Left colon (tissue), 2 donors: ENCODE measurements at regions not wholly inside any gene's neighbourhood (a gene's known extent, or its start where the extent isn't known, plus 50 kb on each side); places are given as distances from the start of the nearest gene placed in this dataset.

Experiments used
- ATAC-seq: fragments of 200-7000 bp; cut with Tn5 transposase; one replicate; pipeline ENCODE4 v1.9.1; 2020; ENCODE audit warnings: mild to moderate bottlenecking, moderate library complexity
- DNase-seq, 2 donors: peaks; one replicate each; pipeline ENCODE4 v3.0.0-alpha.2; 2020
- intact Hi-C, 2 donors: fragments of 100-400 bp; cut with DNase I in 1 of 2; cut with micrococcal nuclease in 1 of 2; formaldehyde crosslinking; loops; one replicate each; pipeline versions ENCODE4 v1.11.2 to v1.14.0; 2022; cut with DNase I, micrococcal nuclease
- donor health status: DM: no; HTN: no; CAD: no.
- donor health status: DM: yes; HTN: yes; CAD: no.

DNA sequence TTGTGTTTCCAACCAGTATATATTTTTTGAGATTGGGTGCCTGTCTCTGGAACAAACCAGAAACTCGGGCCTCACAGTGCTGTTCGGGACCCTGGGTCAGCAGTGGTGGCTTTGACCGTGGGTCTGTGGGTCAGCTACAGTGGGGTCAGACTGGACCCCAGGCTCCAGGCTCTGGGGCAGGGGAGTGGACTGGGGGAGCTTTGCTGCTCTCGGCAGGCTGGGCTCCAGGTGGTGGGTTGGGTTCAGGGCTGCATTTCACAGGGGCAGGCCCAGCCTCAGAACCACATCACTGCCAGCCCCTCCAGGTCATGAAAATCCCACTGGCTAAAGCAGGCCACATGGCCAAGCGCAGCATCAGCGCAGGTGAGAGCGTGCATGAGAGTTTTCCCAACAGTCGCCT lies 1279.3 kb downstream of the BRD1 start:
- no peak for DNase-seq
- intact Hi-C loops = no loop called here
- no peak for ATAC-seq

DNA sequence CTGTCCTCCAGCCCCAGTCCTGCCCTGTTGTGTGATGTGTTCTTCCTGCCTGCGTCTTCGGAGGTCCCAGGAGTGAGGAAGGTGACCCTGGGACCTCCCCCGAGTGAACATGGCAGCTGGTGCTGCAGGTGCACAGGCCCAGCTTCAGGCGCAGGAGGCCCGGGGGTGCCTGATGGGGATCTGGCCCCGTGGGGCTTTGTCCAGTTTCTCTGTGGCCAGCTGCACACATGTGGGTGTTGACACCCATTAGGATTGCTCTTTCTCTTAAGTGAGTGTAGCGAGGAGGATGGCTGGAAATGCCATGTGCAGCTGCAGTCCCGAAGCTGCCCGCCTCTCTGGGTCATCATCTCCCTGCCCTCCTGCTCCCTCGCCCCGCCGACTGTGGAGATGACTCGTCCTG lies 1279.7 kb downstream of the BRD1 start:
- ATAC-seq (no peak), DNase-seq (no peak)
- intact Hi-C loops = no loop called here

DNA sequence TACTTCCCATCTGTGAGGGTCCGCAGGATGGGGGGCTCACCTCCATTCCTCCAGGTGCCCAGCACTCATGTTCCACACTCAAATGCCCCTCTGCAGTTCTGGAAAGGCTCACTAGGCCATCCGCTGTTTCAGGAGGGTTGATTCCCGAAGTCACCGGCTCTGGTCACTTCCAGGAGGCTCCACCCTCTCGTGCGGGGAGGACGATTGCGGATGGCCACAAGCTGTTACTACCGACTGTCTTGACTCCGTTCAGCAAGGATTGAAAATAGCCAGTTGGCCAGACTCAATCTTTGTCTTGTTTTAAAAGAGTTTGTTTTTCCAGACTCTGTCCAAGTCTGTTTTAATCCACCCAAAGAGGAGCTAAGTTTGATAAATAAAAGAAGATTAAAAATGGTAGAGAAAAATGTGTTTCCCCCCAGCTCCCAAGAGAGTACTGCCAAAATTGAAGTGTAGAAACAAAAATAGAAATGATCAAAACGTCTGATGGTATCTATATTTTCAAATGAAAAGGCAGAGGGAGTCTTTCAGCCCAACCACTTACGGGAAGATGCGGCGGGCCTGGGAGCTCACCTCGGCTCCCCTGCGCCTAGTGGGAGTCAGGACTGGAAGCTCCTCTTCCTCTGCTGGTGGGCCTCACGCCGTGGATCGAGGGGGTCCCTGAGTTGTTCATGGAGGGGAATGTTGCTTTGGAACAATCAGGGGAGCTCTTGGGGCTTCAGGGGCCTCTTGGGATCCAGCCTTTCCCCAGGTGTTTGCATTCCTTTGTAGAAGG lies 1280.8 kb downstream of the BRD1 start:
- intact Hi-C loops = no loop called here

DNA sequence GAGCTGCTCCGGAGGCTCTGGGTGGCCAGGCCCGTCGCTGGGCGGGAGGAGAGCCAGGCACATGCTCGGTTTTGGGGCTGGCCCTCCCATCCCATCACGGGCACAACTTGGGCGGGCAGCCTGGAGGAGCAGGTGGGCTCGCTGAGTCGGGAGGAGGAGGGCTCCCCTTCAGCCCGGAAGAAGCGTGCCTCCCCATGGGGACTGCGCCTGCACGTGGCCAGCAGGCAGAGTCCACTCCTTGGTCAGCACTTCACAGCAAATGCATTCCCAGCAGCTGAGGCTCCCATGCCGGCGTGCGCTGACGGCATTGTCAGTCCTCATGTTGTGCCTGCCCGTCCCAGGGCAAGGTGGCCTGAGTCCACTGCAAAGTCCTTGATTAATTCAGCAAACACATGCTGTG lies 1281.7 kb downstream of the BRD1 start:
- intact Hi-C loops = no loop called here
- DNase-seq (no peak), ATAC-seq (no peak)

More for the DNA sequence above, 1280.8 kb downstream of the BRD1 start:
- ATAC-seq (no peak), DNase-seq (no peak)

DNA sequence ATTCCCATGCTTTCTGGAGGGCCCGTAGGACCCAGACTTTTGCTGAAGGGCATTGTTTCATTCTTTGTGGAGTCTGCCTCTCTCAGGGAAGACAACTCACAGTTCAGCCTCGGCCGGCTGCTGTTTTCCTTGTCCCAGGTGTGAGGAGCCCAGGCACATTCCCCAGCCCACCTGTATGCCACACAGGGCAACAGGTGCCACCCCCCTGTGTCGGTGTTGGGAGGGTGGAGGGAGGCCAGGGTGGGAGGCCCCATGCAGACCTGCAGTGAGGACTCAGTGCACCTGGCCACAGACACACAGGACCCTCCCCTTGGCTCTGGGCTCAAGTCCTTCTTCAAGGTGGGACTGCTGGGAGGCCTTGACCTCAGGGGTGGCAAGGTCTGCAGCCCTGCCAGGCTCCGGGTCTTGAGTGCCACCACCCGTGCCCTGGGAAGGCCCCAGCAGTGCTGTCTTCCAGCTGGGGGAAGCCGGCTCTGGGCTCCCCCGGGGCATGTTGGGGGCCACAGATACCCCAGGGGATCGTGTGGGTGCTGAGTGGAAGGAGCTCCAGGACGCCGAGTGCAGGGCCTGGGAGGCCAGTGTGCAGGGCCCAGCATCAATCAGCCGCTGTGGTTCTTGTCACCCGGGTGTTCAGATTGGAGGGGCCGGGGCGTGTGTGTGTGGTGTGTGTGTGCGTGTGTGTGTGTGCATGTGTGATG lies 1286.1 kb downstream of the BRD1 start:
- intact Hi-C loops = no loop called here
- no peak for DNase-seq
- ATAC-seq = no peak

DNA sequence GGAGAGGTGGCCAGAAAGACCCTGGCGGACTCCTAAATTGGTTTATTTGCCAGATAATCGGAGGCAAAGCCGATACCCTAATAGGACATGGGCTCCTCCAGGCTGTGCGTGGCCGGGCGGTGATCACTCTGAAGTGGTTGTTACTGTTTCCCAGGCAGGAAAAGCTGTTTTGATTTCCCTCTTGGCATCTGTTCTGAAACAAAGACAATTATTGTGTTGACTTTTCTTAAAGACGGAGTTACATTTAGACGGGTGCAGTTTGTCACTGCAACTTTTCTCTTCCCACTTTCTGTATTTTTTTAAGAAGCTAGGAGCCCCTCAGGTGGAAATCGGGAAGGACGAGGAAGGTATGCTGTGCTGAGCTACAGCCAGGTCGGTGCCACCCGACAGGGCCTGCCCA lies 1288.4 kb downstream of the BRD1 start:
- intact Hi-C loops = no loop called here
- no peak for DNase-seq
- no peak for ATAC-seq

DNA sequence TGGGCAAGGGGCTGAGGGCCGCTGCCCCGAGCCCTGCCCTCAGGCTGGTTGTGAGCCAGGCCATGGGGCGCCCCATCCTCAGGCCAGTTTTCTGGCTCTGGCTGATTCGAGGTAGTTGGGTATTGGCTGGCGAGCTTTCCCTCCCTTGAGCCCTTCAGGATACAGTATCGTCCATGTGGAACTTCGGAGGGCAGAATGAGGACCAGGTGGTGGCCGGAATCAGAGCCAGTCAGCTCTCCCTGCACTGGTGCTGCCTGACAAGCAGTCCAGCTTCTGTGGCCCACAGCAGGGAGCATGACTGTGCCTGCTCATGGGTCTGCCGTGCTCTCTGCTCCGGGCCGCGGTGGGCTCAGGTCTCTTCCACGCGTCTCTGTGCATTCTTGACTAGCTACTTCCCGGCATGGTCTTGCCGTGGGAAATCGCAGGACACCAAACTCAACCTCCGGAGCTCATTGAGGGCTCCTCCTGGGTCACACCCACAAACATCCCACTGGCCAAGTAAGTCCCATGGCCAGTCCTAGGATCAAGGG lies 1289.3 kb downstream of the BRD1 start:
- DNase-seq = no peak
- no peak for ATAC-seq
- intact Hi-C loops = no loop called here

DNA sequence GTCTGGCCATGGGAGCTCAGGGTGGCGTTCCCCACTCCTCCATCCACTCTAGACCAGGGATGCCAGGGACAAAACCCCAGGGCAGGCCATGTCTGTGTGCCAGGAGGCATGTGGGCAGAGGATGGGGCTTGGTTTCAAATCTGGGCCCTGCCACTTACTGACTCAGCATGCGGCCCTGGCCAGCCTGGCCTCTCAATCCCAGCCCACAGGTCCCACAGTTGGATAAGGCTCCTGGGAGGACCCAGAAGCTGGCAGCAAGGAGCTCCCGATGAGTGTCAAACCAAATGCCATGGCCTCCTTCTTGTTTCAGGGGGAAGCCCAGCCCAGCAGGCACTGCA lies 1290.4 kb downstream of the BRD1 start:
- intact Hi-C loops = no loop called here
- DNase-seq (no peak), ATAC-seq (no peak)

DNA sequence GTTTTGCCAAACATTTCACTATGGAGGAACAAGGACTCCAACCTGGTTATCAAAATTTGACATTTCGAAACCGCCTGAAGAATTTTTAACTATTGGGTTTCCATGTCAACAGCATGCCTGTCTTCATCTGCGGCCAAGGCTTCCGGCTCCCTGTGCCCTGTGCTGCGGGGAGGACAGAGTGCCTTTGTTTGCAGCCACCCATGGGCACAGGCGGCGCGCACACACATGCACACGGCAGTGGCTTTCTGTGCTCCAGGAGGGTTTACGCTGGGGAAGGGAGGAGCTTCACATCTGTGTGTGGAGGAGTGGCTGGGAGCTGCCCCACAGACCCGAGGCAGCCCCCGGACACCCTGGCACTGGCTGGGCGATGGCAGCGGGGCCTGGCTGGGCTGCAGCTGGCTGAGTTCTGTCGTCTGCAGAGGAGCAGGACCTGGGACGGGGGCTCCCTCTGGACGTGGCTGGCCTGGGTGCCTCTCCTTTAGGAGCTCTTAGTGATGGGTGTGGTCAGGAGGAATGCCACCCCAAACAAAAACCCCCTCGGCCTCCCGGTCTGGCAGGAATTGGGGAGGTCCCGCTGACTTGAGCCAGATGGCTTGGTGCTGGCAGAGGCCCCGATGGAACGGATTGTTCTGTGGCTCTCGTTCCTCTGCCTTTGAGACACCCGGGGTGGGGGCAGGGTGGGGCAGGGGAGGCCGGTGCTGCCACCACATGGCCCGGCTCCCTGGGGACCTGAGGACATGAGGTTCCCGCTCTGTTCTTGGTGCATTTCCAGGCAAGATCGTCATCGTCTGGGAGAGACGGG lies 1290.9 kb downstream of the BRD1 start:
- intact Hi-C loops = no loop called here
- DNase-seq (no peak), ATAC-seq (no peak)

DNA sequence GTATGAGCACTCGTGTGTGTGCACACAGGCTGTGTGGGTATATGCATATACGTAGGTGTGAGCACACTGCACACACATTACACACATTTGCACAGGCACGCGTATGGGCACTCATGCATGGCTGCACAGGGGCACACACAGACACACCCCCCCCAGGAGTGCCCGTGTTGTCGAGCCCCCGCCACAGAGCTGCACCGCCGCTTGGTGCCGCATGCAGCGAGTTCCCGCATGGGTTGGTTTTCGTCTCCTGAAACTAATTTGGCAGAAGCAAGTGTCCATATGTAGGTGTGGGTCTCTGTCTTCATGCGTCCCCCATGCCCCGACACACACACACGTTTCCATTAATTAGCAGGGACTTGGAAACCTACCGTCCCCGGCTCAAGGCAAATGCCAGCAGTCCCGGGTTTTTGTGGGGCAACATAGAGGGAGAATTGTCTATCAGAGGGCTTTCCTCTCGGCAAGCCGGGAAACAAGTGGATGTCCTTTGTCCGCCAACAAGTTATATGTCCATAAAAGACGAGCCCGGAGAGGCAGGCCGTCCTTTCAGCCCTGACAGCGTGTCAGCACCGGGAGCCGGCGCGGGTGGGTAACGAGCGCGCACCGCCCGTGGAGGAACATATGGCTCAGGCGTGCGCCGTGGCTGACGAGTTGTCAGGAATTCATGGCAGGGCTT lies 1291.7 kb downstream of the BRD1 start:
- DNase-seq (no peak), ATAC-seq (no peak)
- intact Hi-C loops = no loop called here

DNA sequence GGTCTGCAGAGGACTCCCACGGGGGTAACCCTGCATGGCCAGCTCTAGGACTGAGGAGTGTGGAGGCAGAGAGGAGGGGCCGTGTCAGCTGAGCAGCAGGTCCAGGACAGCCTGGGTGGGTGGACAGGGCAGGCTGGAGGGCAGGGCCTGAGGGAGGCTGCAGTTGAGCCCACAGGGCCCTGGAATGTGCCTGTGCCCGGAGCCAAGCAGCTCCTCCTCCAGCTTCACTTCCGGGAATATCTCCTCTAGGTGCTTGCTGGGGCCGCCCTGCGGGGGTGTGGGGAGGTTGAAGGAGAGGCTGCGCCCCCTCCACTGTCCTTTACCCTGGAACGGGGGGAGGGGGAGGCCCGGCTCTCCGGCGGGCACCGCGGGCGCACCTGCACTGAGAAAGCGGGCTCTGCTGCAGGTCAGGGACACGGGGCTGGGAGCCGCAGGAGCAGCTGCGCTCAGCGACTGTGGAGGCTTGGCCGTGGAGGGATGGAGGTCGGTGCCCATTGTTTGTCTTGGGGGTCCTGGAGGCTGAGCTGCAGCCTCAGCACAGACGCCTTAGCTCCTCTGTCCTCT lies 1293.2 kb downstream of the BRD1 start:
- ATAC-seq = no peak
- DNase-seq = no peak
- intact Hi-C loops = no loop called here

DNA sequence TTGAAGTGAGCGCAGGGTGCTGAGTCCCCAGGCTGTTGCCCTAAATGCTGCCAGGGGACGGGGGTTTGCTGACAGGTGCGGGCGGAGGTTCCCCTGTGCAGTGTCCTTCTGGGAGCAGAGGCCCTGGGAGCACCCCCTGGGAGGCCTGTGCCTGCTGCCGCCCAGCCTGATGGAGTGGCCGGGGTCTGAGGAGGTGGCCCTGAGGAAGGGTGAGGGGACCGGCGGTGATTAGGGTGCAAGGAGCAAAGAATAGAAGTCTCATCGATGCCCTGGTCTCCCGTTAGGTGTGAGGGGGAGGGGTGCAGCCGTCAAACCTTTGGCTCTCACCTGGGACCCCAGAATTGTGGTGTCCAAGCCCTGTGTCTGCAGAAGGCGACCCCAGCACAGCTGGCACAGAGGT lies 1294.7 kb downstream of the BRD1 start:
- ATAC-seq (no peak), DNase-seq (no peak)
- intact Hi-C loops = no loop called here

DNA sequence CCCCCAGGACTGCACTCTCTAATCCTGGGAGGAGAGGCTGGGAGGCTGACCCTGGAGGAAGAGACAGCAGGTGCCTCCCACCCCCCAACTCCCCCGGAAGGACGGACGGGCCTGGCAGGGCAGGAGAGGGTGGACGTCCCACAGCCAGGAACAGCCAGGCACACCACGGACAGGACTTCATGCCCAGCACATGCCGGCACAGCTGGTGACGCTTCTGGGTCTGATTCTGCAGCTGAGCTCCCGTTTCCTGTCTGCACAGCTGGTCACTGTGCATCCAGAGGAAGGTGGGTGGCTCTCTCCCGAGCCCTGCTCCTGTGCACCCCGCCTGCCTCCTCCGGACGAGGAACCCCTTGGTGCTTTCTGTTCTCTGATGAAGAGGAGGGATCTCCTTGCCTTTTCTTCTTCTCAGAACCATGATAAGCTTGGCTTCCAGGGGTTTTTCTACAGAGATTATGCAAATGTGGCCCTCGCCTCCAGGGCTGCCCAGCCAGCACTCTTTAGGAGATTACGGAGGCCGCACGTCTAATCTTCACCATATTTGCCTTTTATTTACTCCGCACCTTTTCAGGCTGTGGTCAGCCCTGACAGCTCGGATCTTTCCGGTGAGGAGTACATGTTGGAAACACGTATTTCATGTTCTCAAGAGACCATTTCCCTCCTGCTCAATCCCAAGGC lies 1295.8 kb downstream of the BRD1 start:
- intact Hi-C loops = no loop called here
- ATAC-seq = no peak
- DNase-seq = no peak

DNA sequence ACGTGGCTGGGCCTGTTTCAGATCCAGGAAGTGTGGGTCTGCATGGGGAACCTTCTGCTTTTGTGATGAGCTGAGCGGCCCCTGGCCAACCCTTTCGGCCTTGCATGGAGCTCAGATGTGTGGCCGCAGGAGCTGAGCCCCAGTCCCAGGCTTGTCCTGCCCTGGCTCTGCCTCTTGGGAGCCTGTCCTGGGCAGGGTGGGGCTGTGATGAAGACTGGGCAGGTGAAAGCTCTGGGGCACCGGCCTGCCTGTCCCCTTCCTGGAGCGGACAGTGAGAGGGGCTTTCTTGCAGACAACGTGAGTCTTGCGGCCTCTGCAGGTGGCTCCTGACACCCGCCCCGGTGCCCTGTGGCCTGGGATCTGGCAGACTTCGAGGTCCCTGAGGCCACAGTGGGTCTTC lies 1296.6 kb downstream of the BRD1 start:
- intact Hi-C loops = no loop called here
- ATAC-seq (no peak), DNase-seq (no peak)

DNA sequence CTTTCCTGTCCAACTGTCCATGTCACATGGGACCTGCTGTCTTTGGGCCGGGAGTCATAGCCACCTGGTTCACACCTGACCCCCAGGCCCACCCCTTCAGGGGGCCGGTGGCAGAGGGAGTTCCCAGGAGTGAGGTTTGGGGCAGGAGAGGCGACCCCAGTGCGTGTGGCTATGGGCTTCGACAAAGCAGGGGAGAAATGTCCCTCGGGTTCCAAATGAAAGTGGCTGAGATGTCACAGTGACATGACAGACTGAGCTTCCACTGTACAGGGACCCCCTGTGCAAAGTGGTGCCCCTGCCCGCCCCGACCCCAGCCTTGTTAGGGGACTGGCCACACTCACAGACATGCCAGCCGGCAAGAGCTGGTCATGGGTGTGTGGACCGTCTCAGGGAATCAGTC lies 1297.0 kb downstream of the BRD1 start:
- DNase-seq (no peak), ATAC-seq (no peak)
- intact Hi-C loops = no loop called here

DNA sequence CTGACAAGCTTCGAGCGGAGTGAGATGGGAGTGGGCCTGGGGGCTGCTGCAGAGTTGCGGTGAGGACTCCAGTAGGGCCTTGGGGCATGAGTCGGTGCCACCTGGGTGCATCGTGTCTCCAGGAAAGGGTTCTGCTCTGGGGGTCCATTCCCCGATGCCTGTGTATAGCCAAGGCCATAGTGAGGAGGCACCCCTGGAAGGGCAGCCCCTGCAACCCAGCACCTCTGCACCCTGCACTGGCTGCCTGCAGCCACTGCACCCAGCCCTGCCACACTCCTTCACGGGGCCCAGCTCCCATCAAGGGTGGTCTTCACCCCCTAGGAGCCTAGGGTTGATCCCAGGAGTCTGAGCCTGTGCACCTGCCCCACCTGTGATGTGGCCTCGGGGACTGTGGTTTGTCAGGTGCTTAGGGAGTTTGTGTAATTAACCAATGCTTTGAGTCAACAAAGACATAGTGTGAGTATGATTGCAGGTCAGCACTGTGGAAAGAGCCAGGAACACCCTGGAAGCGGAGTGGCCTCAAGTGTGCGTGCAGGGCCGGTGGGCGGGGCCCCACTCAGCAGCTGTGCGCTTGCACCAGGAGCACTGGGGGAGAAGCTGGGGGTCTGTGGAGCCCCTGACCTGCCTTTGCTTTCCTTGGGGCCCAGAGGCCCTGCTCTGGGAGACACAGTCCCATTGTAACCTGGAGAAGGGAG lies 1299.3 kb downstream of the BRD1 start:
- ATAC-seq (no peak), DNase-seq (no peak)
- intact Hi-C loops = no loop called here

DNA sequence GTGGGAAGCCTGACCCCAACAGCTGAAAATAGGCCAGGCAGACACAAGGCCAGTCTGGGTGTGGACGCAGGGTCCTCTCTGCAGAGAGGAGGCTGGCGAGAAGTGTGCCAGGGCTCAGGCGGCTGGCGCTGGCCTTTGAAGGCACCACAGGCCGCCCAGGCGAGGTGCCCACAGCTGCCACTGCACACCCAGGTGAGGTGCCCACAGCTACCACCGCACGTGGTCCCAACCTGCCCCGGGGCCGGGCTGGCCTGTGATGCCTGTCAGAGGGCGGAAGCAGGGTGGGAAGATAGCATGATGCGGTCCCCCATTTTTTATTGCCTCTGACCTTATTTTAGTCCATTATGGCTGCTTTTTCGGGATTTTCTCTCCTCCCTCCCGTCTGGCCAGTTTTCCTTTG lies 1303.9 kb downstream of the BRD1 start:
- DNase-seq = no peak
- intact Hi-C loops = no loop called here
- no peak for ATAC-seq

DNA sequence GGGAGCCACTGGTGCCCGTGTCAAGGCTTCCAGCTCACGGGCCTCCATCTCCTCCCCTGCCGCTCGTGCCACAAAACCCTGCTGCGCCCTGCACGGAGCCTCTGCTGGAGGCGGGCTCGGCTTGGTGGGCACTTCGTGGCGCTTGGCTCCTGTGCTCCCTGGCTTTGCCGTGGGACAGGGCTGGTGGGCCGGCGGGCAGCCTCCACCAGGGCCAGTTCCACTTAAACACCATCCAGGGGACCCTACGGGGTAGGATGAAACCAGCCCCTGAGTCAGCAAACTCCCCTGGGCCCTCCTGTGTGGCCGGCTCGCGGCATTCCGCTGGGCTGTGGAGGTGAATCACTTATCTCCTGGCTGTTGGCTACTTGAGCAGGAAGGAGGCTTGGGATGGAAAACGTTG lies 1304.6 kb downstream of the BRD1 start:
- intact Hi-C loops = no loop called here
- ATAC-seq (no peak), DNase-seq (no peak)
